NCI-H1048 (cell line): ENCODE measurements at regions not wholly inside any gene's neighbourhood (a gene's known extent, or its start where the extent isn't known, plus 50 kb on each side); places are given as distances from the start of the nearest gene placed in this dataset.

ENCODE experiments used
- DNase-seq: peaks from one replicate; lab custom pipeline; 2025; lab: John Stamatoyannopoulos, UW

DNA sequence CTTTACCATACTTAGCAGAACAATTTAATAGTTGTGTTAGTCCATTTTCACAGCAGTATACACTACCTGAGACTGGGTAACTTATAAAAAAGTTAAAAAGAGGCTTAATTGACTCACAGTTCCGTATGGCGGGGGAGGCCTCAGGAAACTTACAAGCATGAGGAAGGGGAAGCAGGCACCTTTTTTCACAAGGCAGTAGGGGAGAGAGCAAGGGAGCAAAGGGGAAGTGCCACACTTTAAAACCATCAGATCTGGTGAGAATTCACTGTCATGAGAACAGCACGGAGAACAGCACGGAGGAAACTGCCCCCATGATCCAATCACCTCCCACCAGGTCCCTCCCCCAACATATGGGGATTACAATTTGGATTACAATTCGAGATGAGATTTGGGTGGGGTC lies 269.9 kb downstream of the MTRR start:
- DNase-seq: no peak

DNA sequence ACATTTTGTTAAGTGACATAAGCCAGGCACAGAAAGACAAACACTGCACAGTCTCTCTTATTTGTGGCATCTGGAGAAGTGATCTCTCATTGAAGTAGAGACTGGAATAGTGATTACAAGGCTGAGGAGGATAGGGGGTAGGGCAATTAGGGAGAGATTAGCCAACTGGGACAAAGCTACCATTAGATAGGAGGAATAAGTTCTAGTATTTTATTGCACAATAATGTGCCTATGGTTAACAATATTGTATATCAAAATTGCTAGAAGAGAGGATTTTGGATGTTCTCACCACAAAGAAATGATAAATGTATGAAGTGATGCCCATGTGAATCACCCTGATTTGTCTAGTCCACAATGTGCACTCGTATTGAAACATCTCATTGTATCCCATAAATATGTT lies 281.8 kb downstream of the MTRR start:
- DNase-seq: no peak

DNA sequence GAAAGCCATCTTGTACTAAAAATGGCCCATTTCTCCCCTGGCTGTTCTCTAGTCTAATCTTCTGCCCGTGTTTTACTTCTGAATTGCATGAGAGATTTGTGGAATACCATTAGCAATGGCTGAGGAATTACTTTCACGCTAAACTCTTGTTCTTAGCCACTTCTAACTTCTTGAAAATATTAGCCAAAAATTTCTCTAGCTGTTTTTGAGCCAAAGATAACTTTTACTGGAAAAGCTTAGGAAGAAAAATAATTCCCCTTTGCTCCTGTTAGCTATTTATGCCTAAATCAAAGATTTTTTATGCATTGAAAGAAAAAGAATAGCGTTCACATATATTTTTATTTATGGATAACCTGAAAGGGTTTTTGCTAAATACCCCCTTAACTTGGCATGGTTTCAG lies 287.8 kb downstream of the MTRR start:
- no peak for DNase-seq

DNA sequence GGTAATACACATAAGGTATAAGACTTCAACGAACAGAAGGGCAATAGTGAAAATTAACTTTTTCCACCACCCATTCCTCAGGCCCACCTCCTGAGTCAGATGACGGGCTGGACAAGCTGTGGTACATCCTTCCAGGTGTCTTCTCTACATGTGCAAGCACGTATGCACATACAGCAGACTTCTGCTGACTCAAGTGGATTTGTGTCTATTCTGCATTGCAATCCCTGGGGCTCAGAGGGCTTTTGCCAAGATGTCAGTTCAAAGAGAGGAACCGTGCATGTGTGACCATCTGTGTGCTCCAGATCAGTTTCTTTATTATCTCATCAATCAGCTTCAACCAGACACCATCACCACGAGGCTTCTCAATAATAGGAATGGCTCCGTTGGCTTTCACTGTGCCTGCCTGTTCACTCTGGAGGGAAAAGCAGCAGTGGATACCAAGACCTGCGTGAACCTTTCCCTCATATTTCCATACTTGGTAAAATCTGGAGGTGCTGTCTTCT lies 288.4 kb downstream of the MTRR start:
- no peak for DNase-seq

DNA sequence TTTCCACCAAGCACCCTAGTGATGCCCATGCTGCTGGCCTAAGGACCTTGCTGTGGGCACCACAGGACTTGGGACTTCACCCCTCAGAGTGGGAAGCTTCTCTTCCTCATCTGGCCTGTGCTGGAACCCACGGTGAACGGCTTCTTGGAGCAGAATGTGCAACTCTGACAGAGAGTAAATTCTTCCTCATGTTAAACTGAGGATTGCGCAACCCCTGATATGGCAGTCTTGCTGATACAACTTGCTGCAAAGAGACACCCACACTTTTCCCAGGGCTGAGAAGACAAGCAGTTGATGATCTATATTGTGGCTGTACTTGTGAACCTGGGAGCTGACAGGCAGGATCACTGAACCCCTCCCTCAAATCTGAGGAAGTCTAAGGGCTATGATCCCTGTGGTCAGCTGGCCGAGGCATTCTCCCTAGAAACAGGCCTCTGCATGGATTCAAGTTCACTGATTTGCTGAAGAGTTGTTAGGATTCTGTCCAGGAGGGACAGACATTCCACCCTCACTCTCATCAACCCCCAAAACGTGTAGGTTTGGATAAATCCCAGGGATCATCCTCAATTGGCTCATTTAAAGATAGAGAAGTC lies 307.2 kb downstream of the MTRR start:
- no peak for DNase-seq

DNA sequence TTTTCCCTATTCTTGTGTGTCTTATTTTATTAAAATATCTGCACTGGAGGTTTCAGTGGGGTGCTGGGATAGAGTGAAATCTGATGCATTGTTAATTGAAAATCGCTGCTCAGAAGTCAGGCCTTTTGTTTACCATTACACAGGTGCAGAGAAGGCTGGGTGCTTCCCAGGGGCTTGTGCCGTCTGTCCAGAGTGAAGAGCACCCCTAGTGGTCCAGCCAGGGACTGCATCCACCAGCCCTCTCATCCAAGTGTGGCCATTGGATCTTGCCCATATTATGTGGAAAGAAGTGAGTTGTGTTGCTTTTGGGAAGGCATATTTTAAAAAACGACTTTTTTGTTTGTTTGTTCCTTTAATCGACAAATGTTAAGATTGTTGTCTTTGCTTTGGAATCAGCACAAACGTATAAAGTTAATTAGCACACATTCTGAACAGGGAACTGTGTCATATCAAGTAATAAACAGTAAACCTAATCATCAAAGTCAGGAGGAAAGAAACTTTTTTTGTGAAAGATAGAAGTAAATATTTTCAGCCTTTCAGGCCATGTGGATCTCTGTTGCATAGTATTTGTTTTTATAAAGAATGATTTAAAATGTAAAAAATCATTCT lies 315.6 kb downstream of the MTRR start:
- no peak for DNase-seq

DNA sequence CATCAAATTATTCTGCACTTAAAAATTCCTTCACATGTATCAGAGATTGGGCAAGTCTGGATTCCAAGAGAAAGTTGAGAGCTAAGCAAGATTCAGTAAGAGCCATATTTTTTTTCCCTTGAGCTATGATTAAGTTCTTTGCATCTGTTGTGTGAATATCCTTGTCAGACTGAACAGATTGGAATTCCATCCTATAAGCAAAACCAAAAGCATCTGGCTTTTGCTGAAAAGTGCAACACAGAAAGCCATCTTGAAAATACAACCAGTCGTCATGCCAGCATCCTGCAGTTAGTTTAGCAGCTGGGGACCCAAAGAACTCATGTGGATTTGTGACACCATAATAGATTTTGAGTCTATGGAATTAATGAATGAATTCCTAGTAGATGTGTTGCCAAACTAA lies 316.9 kb downstream of the MTRR start:
- DNase-seq: no peak

DNA sequence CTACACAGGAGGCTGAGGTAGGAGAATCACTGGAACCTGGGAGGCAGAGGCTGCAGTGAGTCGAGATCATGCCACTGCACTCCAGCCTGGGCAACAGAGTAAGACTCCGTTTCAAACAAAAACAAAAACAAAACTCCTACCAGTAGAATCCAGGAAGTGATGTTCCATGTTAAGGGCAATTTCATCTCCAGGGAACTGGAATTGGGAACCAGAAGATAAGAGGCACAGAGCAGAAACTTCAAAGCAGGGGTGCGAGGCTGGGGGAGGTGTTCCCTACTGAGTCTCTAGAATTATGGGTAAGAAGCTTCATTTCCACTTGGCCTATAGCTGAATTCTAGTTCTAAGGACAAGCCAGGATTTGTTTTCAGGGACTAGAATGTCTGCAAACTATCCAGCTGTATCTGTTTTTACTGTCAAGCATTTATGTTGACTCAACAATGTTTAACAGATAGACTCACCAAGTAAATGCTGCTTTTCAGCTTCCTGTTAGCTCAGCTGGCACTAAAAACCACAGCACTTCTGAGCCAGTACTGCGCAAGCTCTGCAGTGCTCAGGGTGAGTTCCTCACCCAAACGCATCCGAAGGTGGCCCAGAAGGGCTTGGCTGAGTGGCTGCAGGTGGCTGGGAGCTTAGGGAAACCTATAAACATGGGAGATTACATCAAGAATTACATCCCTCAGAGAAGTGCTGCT lies 320.1 kb downstream of the MTRR start:
- DNase-seq: no peak

DNA sequence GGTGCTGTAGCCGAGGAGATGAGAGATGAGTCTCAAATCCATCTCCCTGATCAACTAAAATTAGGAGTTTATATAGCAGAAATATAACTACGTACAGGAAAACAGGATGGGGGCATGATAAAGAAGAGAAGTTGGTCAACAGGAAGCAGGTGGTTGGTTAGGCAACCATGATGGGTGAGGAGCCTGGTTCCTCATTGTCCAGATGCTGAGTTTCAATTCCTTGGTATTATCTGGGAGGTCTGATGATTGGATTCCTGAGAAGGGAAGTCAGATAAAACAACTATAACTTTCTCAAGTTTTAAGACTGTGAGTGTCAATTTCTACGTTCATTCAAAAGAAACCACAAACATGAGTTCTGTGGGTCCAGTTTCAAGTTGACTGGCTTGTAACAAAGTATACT lies 323.9 kb downstream of the MTRR start:
- DNase-seq: no peak

DNA sequence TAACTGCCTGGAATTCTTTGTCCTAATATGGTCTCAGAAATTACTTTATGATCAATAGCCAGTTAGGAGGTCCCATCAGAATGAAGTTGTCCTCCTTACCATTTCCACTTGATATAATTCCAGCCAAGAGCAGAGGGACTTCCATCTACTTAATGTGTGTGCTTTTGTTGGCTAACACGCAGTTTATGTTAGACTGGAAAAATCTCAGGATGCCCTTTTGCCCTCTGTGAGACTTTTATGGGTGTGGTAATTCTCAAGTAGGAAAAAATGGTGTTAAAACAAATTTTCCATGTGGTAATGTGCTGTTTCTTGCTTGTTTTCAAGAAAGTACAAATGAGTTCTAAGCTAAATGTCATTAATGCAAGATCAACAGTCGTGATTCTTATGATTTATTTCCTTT lies 327.1 kb downstream of the MTRR start:
- DNase-seq: no peak

DNA sequence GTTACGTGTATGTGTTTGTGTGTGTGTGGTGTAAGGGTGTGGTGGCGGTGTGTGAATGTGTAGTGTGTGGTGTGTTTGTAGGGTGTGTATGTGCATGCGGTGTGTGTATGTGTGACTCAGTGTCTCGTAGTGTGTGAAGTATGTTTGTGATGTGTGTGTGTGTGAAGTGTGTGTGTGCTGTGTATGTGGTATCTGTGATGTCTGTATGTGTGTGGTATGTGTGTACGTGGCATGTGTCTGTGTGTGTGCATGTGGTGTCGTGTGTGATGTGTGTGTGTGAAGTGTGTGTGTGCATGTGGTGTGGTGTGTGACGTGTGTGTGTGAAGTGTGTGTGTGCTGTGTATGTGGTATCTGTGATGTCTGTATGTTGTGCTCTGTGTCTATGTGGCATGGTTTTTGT lies 339.4 kb downstream of the MTRR start:
- no peak for DNase-seq

DNA sequence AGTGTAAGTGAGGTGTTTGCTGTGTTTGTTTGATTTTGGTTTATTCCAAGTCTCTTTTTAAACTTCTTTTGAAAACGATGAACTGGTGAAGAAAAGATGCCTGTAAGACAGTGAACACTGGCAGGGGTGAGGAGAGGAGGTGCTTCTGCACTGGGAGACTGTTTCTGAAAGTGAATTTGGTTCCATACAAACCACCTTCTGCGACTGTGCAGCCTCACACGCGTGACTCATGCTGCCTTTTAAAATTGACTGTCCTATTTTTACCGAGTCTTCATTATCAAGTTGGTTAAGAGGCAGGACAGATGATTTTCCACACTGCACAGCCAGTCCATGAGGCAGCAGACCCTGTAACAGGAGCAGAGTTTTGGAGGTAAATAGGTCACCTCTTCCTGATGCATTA lies 340.6 kb downstream of the MTRR start:
- no peak for DNase-seq

DNA sequence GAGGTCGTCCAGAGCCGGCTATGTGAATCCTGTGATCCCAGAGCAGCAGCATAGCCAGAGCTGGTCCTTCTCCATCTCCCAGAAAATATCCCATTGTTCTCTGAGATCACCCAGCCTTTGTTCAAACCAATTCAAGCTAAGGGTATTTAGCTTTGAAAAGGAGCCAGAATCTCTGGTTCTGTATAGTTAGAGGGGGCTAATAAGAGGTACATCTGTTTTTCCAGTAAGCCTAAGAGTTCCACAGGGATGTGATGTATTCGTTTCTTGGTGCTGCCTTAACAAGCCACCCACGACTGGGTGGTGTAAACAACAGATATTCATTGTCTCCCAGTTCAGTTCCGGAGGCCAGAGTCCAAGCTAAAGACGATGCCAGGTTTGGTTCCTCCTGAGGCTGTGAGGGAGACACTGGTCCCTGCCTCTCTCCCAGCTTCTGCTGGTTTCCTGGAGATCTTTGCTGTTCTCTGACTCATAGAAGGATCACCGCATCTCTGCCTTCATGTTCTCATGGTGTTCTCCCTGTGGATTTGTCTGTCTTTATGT lies 344.8 kb downstream of the MTRR start:
- no peak for DNase-seq

DNA sequence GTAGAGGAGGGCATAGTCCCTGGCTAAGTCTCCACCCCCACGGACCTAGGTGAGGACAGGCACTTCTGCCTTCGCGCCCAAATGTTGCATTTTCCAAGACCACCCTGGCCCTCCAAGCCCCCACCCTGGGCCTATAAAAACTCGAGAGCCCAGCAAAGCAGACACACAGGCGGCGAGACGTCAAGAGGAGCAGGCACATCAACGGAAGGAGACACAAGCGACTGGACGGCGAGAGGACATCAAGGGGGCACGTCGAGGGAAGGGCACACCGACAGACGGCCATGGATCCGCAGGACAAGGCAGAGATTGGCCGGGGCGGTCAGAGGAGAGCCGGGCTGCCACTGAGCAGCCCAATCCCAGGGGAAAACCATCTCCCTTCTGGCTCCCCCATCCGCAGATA lies 348.0 kb downstream of the MTRR start:
- no peak for DNase-seq

DNA sequence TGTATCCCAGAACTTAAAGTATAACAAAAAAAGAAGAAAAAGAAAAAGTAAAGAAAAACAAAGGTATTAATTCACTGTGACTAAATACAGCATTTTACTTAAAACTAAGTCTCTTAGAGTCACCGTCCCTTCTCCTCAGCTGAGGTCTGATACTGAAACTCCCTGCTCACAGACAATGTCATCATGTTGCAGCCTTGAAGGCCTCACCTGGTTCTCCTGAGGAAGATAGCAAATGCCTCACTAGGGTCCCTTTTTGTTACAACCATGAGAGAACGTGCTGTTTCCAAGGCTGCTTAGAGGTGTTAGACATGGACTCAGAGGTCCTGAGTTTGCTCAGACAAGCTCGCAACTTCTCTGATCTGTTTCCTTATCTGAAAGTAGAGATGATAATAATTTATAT lies 357.2 kb downstream of the MTRR start:
- no peak for DNase-seq

DNA sequence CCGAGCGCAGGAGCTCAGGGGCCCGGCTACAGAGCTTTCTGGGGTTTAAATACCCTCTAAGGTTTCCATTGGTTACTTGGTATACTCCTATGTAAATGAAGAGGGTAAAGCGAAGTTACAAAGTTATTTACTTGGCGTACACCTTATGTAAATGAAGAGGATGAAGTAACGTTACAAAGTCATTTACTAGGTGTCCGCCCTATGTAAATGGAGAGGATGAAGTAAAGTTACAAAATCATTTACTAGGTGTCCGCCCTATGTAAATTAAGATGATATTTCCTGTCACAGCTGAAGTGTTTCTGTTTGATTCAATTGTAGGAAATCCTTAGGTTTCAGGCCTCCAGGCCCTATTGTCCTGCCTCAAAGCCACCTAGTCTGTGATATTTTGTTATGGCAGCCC lies 358.2 kb downstream of the MTRR start:
- DNase-seq: no peak

DNA sequence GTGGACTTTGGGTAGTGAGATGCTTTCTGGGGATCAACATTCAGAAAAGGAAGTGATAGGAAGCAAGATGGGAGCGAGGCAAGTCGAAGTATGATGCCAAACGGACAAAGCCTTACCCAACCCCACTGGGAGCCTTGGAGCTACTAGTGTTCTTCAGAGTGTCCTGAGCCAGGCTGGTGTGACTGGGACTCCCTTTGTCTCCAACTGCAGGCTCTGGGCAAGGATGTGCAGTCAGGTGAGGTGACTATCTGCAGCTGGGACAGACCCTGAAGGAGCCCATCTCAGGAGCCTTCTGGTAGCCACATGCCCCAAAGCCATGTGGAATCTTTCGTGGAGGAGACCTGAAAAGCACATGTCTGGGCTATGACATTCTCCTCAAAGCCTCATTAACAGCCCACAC lies 360.6 kb downstream of the MTRR start:
- DNase-seq: no peak

DNA sequence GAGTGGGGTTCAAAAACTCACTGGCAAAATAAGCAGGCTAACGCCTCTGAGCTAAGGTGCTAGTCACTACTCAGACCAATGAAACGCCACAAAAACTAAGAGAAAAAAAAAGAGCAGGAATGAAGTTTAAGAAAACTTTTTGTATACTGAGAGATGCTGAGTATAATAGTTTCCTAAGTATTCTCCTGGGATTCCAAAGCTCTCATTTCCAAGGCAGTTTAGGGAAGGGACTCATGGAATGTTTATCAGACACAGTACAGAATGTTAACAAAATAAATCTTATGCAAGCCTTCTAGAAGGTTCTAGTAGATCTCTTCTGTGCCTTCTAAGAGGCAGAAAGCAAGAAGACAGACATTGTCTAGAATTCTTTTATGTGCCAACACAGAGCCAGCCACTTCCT lies 361.9 kb downstream of the MTRR start:
- DNase-seq: no peak

DNA sequence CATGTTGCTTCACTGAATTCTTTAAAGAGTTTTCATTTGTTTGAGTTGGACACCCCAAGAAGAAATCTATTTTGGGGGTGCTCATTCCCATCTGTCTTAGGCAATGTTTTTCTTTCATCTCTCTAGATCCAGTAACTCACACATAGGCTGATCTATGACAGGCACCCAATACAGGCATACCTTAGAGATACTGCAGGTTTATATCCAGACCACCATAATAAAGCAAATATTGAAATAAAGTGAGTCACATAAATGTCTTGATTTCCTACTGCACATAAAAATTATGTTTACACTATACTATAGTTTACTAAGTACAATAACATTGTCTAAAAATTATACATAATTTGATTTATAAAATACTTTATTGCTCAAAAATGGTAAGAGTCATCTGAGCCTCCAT lies 364.5 kb downstream of the MTRR start:
- no peak for DNase-seq

DNA sequence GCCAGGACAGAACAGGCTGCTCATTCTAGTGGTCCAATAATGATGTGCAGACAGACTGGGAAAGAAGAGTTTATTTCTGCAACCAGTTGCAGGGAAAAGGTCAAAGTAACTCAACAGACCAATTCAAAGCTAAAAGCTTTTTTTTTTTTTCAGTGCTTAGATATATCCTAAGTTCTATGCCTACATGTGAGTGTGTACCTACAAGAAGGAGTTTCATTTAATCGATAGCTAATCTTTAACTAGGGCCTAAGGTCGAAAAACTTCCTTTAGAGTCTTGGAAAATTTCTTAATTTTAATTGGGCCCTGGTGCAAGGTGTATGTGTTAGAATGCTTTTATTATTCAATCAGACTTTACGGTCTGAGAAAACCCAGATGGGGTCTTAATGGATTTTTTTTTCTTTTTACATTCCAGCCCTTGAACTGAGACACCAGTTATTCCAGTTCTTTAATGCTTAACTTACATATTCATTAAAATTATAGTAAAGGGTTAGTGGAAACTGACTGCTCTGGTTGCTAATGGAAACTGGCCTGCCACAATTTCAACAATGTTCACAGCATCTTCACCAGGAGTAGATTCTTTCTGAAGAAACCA lies 365.3 kb downstream of the MTRR start:
- no peak for DNase-seq

DNA sequence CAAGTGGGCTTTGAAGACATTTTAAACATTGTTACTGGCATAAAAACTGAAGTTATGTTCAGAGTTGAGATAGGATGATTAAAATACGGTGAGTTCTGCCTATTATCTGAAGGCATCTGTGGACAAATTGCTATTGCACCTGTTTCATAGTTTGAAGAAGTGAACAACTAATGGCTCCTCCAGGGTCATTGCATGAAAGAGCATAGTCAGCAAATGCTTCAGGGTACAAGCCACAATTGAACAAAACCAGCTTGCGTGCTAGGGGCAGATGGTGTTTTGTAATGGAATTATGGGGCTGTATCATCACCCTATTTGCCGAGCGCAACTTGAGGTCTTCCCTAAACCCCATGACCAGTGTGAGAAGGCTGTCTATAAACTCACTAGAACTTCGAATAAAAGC lies 369.1 kb downstream of the MTRR start:
- no peak for DNase-seq

DNA sequence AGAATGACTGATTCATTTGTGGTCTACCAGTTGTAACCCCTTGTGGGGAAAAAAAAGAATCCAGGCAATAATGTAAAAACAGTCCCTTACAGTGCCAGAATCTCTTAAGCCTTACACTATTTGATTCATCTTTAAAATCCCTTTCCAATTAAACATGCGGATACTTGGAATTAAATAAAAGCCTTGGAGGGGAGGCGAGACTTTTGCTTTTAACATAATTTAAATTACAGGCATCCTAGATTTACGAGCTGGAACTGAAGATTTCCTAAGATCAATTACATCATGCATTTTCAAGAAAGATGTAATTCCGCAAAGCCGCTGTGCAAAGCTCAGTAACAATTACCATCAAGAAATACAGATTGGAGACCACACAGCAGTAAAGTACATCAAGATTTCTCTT lies 370.2 kb downstream of the MTRR start:
- DNase-seq: no peak

DNA sequence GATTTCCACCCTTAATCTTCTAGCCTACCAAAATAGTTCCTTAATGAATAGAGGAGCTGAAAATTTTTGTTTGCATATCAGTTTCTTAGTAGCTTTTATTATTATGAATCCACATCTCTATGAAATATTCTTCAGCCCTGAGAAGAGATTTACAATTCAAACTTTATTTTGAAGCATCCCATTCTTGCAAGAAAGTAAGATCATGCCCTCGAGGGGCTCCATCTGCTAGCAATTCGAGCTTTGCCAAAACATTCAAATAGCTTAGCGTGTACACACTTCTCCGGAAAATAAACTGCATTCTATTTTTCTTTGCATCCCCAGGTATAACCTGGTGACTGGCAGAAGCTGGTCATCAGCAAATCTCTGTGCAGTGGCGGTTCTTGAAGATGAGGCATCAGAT lies 370.7 kb downstream of the MTRR start:
- no peak for DNase-seq
